Cardiac fibroblast (primary cell): ENCODE measurements at regions not wholly inside any gene's neighbourhood (a gene's known extent, or its start where the extent isn't known, plus 50 kb on each side); places are given as distances from the start of the nearest gene placed in this dataset.

ENCODE experiments used
- DNase-seq, 2 donors: peaks; one replicate each; pipeline versions ENCODE4 v3.0.0 to v3.0.0-alpha.2; 2010; ENCODE audit warnings: low read depth in 2 of 2
- H3K4me3 ChIP-seq, 2 donors: replicated peaks in 1 of 2; 1 replicate in 1 of 2; 2 replicates in 1 of 2; pipeline ENCODE4 v1.5.1; 2011; ENCODE audit warnings: low read depth in 2 of 2, low read length in 2 of 2, mild to moderate bottlenecking in 2 of 2, moderate library complexity in 1 of 2
- CTCF ChIP-seq: IDR thresholded peaks from one replicate; pipeline ENCODE4 v1.5.1; 2011; ENCODE audit warnings: low read depth, mild to moderate bottlenecking, low read length, inconsistent platforms

GRCh38 chr5:73312872-73313510, 135.6 kb downstream of the FOXD1 start:
- peak in 1 of 2 donors; percentile 30 for DNase-seq
- no peak for TF ChIP-seq CTCF
- no peak overlapping the region for H3K4me3 ChIP-seq

- TF ChIP-seq CTCF: peak; percentile 28
- no peak overlapping the region for H3K4me3 ChIP-seq
- peak; percentile 80 to 81 for DNase-seq
Measured at GRCh38 chr5:73312146-73312871, 136.3 kb downstream of the FOXD1 start.

GRCh38 chr5:73311291-73312110, 137.1 kb downstream of the FOXD1 start:
- TF ChIP-seq CTCF: no peak
- peak overlapping the region in 1 of 2 donors; percentile 19 for H3K4me3 ChIP-seq
- DNase-seq: peak; percentile 73 to 90

- DNase-seq: no peak
- no peak overlapping the region for H3K4me3 ChIP-seq
- no peak for TF ChIP-seq CTCF
Measured at GRCh38 chr5:73307645-73308355, 134.8 kb downstream of the TMEM174 start.

- H3K4me3 ChIP-seq: no peak overlapping the region
- TF ChIP-seq CTCF: no peak
- DNase-seq: no peak
Measured at GRCh38 chr5:73306741-73307275, 133.8 kb downstream of the TMEM174 start.

GRCh38 chr5:73306078-73306719, 133.2 kb downstream of the TMEM174 start:
- TF ChIP-seq CTCF: no peak
- H3K4me3 ChIP-seq: no peak overlapping the region
- no peak for DNase-seq
